ENCODE measurements at regions not wholly inside any gene's neighbourhood (a gene's known extent, or its start where the extent isn't known, plus 50 kb on each side); places are given as distances from the start of the nearest gene placed in this dataset.
A peak's percentile ranks its signal among the peaks of the same experiment; 100 is the strongest.

DNA sequence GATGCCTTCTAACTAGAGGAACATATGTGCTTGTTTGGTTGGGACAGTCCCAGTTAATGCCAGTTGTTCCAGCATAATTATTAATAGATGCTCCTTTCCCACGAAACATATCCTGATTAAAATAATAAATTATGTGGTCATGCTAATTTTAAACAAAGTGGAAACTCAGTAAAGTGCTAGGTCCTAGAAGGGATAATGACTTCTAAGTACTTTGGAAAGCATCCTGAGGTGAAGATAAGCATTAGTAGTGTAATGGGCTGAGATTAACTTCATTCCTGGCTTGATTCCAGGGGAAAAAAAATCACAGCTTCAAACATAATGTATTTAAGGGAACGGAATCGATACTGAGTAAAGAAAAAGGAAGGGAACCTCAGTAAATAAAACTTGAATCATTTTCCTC, 213.7 kb upstream of the SNX2 start:
- TF ChIP-seq, protein P1, sequence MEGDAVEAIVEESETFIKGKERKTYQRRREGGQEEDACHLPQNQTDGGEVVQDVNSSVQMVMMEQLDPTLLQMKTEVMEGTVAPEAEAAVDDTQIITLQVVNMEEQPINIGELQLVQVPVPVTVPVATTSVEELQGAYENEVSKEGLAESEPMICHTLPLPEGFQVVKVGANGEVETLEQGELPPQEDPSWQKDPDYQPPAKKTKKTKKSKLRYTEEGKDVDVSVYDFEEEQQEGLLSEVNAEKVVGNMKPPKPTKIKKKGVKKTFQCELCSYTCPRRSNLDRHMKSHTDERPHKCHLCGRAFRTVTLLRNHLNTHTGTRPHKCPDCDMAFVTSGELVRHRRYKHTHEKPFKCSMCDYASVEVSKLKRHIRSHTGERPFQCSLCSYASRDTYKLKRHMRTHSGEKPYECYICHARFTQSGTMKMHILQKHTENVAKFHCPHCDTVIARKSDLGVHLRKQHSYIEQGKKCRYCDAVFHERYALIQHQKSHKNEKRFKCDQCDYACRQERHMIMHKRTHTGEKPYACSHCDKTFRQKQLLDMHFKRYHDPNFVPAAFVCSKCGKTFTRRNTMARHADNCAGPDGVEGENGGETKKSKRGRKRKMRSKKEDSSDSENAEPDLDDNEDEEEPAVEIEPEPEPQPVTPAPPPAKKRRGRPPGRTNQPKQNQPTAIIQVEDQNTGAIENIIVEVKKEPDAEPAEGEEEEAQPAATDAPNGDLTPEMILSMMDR (conservative IDR thresholded peaks at IDR 0.05; ENCODE audit: low read depth, low read length): no peak
- no peak overlapping the region for H3K4me3 ChIP-seq (ENCODE audit: low read depth, low read length)
- no peak for DNase-seq (ENCODE audit: low read depth)

DNA sequence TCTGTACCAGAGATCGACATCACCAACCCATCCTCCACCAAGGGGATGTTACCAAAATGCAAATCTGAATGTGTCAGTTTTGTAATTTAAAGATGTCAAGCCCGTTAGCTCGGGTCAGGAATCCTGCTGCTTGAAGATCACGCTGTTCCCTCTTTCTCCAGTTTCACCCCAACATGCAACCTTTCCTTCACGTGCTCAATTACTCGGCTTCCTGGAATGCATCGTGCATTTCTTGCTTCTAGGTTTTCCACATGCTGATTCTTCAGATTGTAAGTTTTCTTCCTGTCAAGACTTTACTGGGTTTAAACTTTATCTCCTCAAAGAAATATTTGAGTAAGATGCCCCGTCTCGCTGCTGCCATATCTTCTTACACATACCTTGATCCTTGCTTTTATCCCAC, 209.5 kb upstream of the SNX2 start:
- no peak overlapping the region for H3K4me3 ChIP-seq (ENCODE audit: low read depth, low read length)
- TF ChIP-seq, protein P1 (conservative IDR thresholded peaks at IDR 0.05; ENCODE audit: low read depth, low read length): no peak
- DNase-seq (ENCODE audit: low read depth): peak; percentile 71

DNA sequence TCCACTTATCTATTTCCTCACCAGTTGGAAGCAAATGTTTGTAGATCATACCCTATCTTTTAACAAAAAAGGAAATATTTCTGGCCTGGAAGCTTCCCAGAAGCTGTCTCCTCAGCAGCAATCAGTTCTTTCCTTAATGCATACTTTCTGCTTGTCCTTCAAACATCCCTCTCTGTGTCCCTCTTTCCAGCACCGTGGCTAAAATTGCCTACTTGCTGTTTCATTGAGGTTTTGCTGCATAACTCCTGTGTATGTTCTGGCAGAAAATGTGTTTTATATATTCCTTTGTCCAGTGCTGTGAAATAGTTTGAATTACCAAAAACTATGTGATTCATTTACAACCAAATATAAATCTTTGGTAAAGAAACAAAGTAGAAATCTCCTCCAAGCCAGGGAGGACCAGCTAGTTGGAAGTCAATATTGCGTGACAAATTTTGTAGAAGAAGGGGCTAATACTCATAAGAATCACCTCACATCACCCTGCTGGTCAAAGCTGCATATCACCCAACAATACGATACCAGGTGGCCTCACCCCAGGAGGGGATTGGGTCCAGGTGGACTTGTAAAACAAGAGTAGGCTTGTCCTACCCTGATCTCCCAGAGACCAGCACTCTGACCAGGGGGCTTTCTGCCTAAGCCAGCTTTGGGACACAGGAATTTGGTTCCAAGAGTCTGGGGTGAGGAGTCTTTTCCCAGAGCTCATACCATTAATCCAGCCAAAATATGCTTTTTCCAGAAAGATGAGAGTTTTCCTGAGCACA, 198.4 kb upstream of the SNX2 start:
- H3K4me3 ChIP-seq (ENCODE audit: low read depth, low read length): no peak overlapping the region
- DNase-seq (ENCODE audit: low read depth): peak; percentile 24
- TF ChIP-seq, protein P1 (conservative IDR thresholded peaks at IDR 0.05; ENCODE audit: low read depth, low read length): no peak

DNA sequence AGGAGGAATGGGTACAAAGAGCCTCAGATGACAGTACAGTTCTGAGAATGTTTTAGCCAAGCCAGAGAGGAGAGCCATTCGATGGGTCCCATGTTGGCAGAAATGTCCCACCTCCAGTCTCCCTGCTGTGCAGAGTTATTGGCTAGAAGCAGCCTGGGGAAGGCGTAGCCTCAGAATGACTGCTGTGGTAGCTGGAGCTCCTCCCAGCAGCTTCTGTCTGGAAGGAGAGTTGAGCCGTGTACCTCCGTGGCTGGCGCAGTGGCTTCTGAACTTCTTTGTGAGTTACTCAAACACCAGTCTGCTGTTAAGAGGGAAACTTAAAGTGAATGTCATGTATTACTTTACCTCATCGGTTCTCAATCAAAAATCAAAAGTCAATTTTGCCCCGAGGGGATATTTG, 193.3 kb upstream of the SNX2 start:
- peak; percentile 32 for DNase-seq (ENCODE audit: low read depth)
- no peak overlapping the region for H3K4me3 ChIP-seq (ENCODE audit: low read depth, low read length)
- TF ChIP-seq, protein P1 (conservative IDR thresholded peaks at IDR 0.05; ENCODE audit: low read depth, low read length): no peak

DNA sequence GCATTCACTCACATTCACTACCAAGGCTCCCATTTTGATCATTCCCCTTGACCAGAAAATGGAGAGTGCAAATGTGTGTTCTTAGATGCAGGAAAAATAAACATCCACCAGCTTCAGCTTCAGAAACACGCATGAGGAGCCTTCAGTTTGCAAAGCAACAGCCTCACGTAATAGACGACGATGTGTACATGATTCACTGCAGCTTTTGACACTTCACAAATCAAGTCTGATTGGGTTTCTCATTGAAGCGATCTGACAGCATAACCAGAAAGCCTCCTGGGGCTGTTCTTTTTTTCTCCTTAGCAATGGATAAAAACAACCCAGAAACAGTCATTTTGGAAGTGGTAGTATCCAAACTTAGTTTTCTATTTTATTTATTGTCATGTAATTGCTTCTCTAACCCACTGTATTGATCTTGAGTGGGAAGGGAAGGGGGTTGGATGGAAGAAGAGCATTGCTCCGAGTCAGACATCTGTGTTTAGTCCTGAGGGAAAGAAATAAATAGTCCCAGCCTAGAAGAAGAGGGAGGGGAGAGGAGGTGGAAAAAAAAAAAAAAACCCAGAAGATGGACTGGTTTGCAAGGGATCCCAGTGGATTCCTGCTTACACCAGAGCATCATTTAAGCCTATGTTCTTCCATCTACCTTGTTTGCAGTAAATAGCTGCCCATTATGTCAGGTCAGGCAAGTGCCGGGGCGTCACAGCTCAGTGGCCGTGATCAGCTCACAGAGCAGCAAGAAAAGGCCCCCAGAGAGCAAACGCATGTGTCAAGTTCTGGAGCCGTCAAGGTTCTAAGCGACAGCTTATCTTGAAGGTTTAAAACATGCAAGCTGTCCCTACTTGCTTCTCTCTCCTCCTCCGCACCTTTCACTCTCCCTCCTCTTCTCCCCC, 190.2 kb upstream of the SNX2 start:
- no peak for DNase-seq (ENCODE audit: low read depth)
- TF ChIP-seq, protein P1 (conservative IDR thresholded peaks at IDR 0.05; ENCODE audit: low read depth, low read length): no peak
- H3K4me3 ChIP-seq (ENCODE audit: low read depth, low read length): no peak overlapping the region

DNA sequence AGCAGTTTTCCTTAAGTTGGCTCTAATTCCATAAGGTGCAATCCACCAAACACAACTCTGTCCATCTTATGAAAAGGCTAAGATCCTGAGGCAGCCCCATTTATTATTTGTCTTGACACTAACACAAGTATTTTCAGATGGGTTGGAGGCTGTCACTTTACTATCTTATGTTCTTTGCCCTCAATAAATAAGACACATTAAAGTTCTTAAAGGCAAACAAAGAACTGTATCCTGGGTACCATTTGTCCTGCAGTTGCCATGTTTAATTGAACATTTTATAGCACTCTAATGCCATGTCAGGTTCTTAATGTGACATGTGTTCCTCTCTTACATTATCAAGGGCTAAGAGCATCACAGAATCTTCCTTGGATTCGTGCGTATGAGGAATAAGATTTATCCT, 189.5 kb upstream of the SNX2 start:
- TF ChIP-seq, protein P1 (conservative IDR thresholded peaks at IDR 0.05; ENCODE audit: low read depth, low read length): no peak
- DNase-seq (ENCODE audit: low read depth): no peak
- no peak overlapping the region for H3K4me3 ChIP-seq (ENCODE audit: low read depth, low read length)
